HK-2 (cell line): ENCODE measurements at regions not wholly inside any gene's neighbourhood (a gene's known extent, or its start where the extent isn't known, plus 50 kb on each side); places are given as distances from the start of the nearest gene placed in this dataset.
"Not testable (repeated sequence)": the region's sequence is repeated elsewhere in the genome, so short reads cannot be mapped to it uniquely, and the experiment has no call there.

Experiments used
- DNase-seq: peaks from one replicate; pipeline ENCODE4 v3.0.0-alpha.2; 2018; ENCODE audit not compliant: unreplicated experiment

- DNase-seq, result no peak
Measured at GRCh38 chr13:111620586-111620985, 300.1 kb downstream of the TEX29 start.

GRCh38 chr13:111621164-111621563 is 300.7 kb downstream of the TEX29 start:
- DNase-seq, result no peak

GRCh38 chr13:111622051-111622531 is 301.6 kb downstream of the TEX29 start:
- DNase-seq, result no peak

- DNase-seq, result no peak
Measured at GRCh38 chr13:111623208-111623607, 302.8 kb downstream of the TEX29 start.

- no peak for DNase-seq
Measured at GRCh38 chr13:111623743-111624505, 303.5 kb downstream of the TEX29 start.

GRCh38 chr13:111625526-111626315 is 305.3 kb downstream of the TEX29 start:
- DNase-seq, result no peak

GRCh38 chr13:111626371-111627305 is 306.2 kb downstream of the TEX29 start:
- no peak for DNase-seq

GRCh38 chr13:111627596-111627995 is 307.2 kb downstream of the TEX29 start:
- DNase-seq, result no peak

- no peak for DNase-seq
Measured at GRCh38 chr13:111629016-111629415, 308.6 kb downstream of the TEX29 start.

GRCh38 chr13:111629457-111629856 is 309.0 kb downstream of the TEX29 start:
- no peak for DNase-seq

GRCh38 chr13:111629926-111630325 is 309.5 kb downstream of the TEX29 start:
- DNase-seq, result no peak

GRCh38 chr13:111630406-111630805 is 310.0 kb downstream of the TEX29 start:
- no peak for DNase-seq

GRCh38 chr13:111631271-111631670 is 310.8 kb downstream of the TEX29 start:
- not testable (repeated sequence) for DNase-seq

- no peak for DNase-seq
Measured at GRCh38 chr13:111632906-111633305, 312.5 kb downstream of the TEX29 start.

- DNase-seq, result no peak
Measured at GRCh38 chr13:111633401-111633800, 313.0 kb downstream of the TEX29 start.

GRCh38 chr13:111634410-111634809 is 314.0 kb downstream of the TEX29 start:
- DNase-seq, result no peak

GRCh38 chr13:111636271-111636670 is 315.8 kb downstream of the TEX29 start:
- no peak for DNase-seq

- no peak for DNase-seq
Measured at GRCh38 chr13:111636804-111637203, 316.4 kb downstream of the TEX29 start.

- DNase-seq, result no peak
Measured at GRCh38 chr13:111637365-111637764, 316.9 kb downstream of the TEX29 start.

GRCh38 chr13:111638233-111638632 is 317.8 kb downstream of the TEX29 start:
- no peak for DNase-seq

- DNase-seq, result no peak
Measured at GRCh38 chr13:111639196-111639705, 318.8 kb downstream of the TEX29 start.

- no peak for DNase-seq
Measured at GRCh38 chr13:111640006-111640405, 319.6 kb downstream of the TEX29 start.
